Neural cell (in vitro differentiated cells): ENCODE measurements at regions not wholly inside any gene's neighbourhood (a gene's known extent, or its start where the extent isn't known, plus 50 kb on each side); places are given as distances from the start of the nearest gene placed in this dataset.
"Not testable (repeated sequence)": the region's sequence is repeated elsewhere in the genome, so short reads cannot be mapped to it uniquely, and the experiment has no call there.

Experiments used
- H2AFZ ChIP-seq: fragments of 200-600, 300-800 bp; sonication (generic), shearing (Covaris generic); 2 replicates; pipeline ENCODE4 v1.6.0; 2014; ENCODE audit warnings: low read depth, mild to moderate bottlenecking, antibody characterized with exemption, low read length, moderate library complexity
- H3F3A ChIP-seq: fragments of 200-600 bp; shearing (Covaris generic); 2 replicates; pipeline ENCODE4 v1.6.1; 2016; ENCODE audit warnings: mild to moderate bottlenecking, moderate library complexity, mixed read lengths, antibody characterized with exemption, low read length; ENCODE audit not compliant: insufficient read depth, poor library complexity, severe bottlenecking
- H3K27ac ChIP-seq: fragments of 200-600, 300-800 bp; sonication (generic), shearing (Covaris generic); 2 replicates; pipeline ENCODE4 v1.5.1; 2014; ENCODE audit warnings: mild to moderate bottlenecking, low read length, moderate library complexity
- H3K27me3 ChIP-seq: fragments of 300-800, 200-600 bp; sonication (generic), shearing (Covaris generic); 2 replicates; pipeline ENCODE4 v1.6.0; 2014; ENCODE audit warnings: mild to moderate bottlenecking, low read depth, low read length, moderate library complexity; ENCODE audit not compliant: insufficient read depth
- H3K36me3 ChIP-seq: fragments of 300-800, 200-600 bp; sonication (generic), shearing (Covaris generic); 2 replicates; pipeline ENCODE4 v1.5.1; 2014; ENCODE audit warnings: mild to moderate bottlenecking, antibody characterized with exemption, low read length, moderate library complexity; ENCODE audit not compliant: insufficient read depth
- H3K4me2 ChIP-seq: fragments of 300-800, 200-600 bp; sonication (generic), shearing (Covaris generic); 2 replicates; pipeline ENCODE4 v1.6.0; 2014; ENCODE audit warnings: mild to moderate bottlenecking, low read length
- H3K4me3 ChIP-seq: fragments of 300-800, 200-600 bp; sonication (generic), shearing (Covaris generic); 2 replicates; pipeline ENCODE4 v1.5.1; 2014; ENCODE audit warnings: mild to moderate bottlenecking, low read length, moderate library complexity
- H3K79me2 ChIP-seq: fragments of 200-600 bp; shearing (Covaris generic); replicated peaks from 2 replicates; pipeline ENCODE4 v1.6.0; 2014; ENCODE audit warnings: mild to moderate bottlenecking, low read length, moderate library complexity; ENCODE audit not compliant: insufficient read depth
- H3K9ac ChIP-seq: fragments of 300-800, 200-600 bp; sonication (generic), shearing (Covaris generic); 2 replicates; pipeline ENCODE4 v1.6.1; 2016; ENCODE audit warnings: mild to moderate bottlenecking, low read length, mixed read lengths
- H3K9me2 ChIP-seq: fragments of 200-600 bp; shearing (Covaris generic); 2 replicates; pipeline ENCODE4 v1.6.1; 2016; ENCODE audit warnings: mild to moderate bottlenecking, low read length, mixed read lengths; ENCODE audit not compliant: insufficient read depth
- H3K9me3 ChIP-seq: fragments of 200-600, 300-800 bp; sonication (generic), shearing (Covaris generic); 2 replicates; pipeline ENCODE4 v1.6.1; 2016; ENCODE audit warnings: mild to moderate bottlenecking, mixed run types, low read length, moderate library complexity, mixed read lengths
- H4K20me1 ChIP-seq: fragments of 200-600 bp; shearing (Covaris generic); 2 replicates; pipeline ENCODE4 v1.6.1; 2016; ENCODE audit warnings: mild to moderate bottlenecking, mixed run types; ENCODE audit not compliant: insufficient read depth
- EP300 ChIP-seq: fragments of 450-650 bp; conservative IDR thresholded peaks from 2 replicates; pipeline ENCODE4 v1.6.1; 2014; ENCODE audit warnings: antibody characterized with exemption, mild to moderate bottlenecking, moderate library complexity; ENCODE audit not compliant: poor library complexity, severe bottlenecking
- EZH2 ChIP-seq: fragments of 200-600, 300-800 bp; shearing (Covaris generic), sonication (generic); IDR thresholded peaks from 2 replicates; pipeline ENCODE4 v1.6.1; 2014; ENCODE audit warnings: antibody characterized with exemption, low read length, borderline replicate concordance, mild to moderate bottlenecking; ENCODE audit not compliant: insufficient read depth, poor library complexity, severe bottlenecking
- MXI1 ChIP-seq: fragments of 450-650 bp; conservative IDR thresholded peaks from 2 replicates; pipeline ENCODE4 v1.6.1; 2014; ENCODE audit warnings: antibody characterized with exemption, mild to moderate bottlenecking; ENCODE audit not compliant: poor library complexity, severe bottlenecking
- POLR2AphosphoS5 ChIP-seq: IDR thresholded peaks from 2 replicates; pipeline ENCODE4 v1.6.1; 2012
- RAD21 ChIP-seq: fragments of 450-650 bp; conservative IDR thresholded peaks from 2 replicates; pipeline ENCODE4 v1.6.1; 2014; ENCODE audit warnings: antibody characterized with exemption, mild to moderate bottlenecking, moderate library complexity
- REST ChIP-seq: IDR thresholded peaks from 2 replicates; pipeline ENCODE4 v1.6.1; 2012; ENCODE audit warnings: borderline replicate concordance
- SMC3 ChIP-seq: fragments of 450-650 bp; conservative IDR thresholded peaks from 2 replicates; pipeline ENCODE4 v1.6.1; 2014; ENCODE audit warnings: antibody characterized with exemption, mild to moderate bottlenecking, moderate library complexity; ENCODE audit not compliant: poor library complexity
- TAF1 ChIP-seq: IDR thresholded peaks from 2 replicates; pipeline ENCODE4 v1.6.1; 2012; ENCODE audit warnings: low read depth
- TF ChIP-seq, protein P1 (sequence below): fragments of 450-650 bp; IDR thresholded peaks from 2 replicates; pipeline ENCODE4 v1.5.1; 2014; ENCODE audit warnings: antibody characterized with exemption, mild to moderate bottlenecking, moderate library complexity; ENCODE audit not compliant: poor library complexity, severe bottlenecking

DNA sequence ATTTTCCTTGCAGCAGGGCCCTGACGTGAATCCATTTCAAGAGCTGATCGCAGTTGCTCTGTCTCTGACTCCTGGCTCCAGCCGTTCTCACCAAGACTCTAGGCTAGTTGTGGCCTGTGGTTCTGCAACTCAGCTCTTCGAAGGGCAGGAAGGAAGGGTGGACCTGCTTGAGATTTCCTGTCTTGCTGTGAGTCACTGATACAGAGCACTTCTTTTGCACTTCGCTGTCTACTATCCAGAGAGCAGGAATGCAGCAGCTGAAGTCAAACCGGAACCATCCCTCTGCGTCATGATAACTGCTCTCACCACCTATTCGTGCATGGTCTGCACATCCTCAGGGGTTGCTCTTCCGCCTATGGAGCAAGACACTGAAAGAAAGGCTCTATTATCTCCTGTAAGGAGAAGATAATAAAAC lies 59.7 kb downstream of the RAP2B start:
- Histone ChIP-seq H4K20me1 (no peaks in the 10 kb centered on the region), H3K9me2 (no peaks in the 10 kb centered on the region), H3K4me2 (no peak overlapping the region), H3F3A (no peaks in the 10 kb centered on the region), H3K9me3 (no peaks in the 10 kb centered on the region), H2AFZ (no peak overlapping the region), H3K4me3 (no peak overlapping the region), H3K27ac (no peak overlapping the region), H3K79me2 (no peaks in the 10 kb centered on the region), H3K36me3 (no peaks in the 10 kb centered on the region), H3K9ac (no peak overlapping the region), H3K27me3 (no peaks in the 10 kb centered on the region)
- TF ChIP-seq REST (no peak), RAD21 (no peak), EZH2 (no peak), MXI1 (no peak), SMC3 (no peak), EP300 (no peak), POLR2AphosphoS5 (no peak), TAF1 (no peak)
- TF ChIP-seq, protein P1, sequence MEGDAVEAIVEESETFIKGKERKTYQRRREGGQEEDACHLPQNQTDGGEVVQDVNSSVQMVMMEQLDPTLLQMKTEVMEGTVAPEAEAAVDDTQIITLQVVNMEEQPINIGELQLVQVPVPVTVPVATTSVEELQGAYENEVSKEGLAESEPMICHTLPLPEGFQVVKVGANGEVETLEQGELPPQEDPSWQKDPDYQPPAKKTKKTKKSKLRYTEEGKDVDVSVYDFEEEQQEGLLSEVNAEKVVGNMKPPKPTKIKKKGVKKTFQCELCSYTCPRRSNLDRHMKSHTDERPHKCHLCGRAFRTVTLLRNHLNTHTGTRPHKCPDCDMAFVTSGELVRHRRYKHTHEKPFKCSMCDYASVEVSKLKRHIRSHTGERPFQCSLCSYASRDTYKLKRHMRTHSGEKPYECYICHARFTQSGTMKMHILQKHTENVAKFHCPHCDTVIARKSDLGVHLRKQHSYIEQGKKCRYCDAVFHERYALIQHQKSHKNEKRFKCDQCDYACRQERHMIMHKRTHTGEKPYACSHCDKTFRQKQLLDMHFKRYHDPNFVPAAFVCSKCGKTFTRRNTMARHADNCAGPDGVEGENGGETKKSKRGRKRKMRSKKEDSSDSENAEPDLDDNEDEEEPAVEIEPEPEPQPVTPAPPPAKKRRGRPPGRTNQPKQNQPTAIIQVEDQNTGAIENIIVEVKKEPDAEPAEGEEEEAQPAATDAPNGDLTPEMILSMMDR: no peak

GRCh38 chr3:153226877-153227276 lies 64.9 kb downstream of the RAP2B start:
- not testable (repeated sequence) for H3K4me2 ChIP-seq, H3K9ac ChIP-seq, H3K79me2 ChIP-seq, H3K27ac ChIP-seq, H3K36me3 ChIP-seq, H2AFZ ChIP-seq, H3K4me3 ChIP-seq, H3K27me3 ChIP-seq, H3K9me2 ChIP-seq, H3F3A ChIP-seq, H3K9me3 ChIP-seq, H4K20me1 ChIP-seq

DNA sequence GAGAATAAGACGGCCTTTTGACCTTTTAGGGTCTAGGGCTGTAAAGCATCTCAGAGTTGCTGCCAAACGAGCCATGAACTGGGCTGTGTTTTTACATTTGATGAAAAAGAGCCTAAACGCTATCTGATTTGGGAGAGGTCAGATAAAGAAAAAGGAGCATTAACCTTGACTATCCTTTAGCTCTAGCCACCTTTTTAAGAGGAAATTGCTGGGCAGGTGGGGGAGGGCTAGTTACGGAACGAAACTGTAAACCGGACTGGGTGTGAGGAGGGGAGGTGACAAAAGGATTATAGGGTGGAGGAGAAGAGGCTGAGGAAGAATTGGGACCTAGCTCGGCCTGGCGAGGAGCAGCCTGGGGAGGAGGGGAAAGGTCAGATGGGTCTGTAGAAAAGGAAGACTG lies 68.4 kb downstream of the RAP2B start:
- H3F3A ChIP-seq, H3K4me2 ChIP-seq: not testable (repeated sequence)

GRCh38 chr3:153231245-153231644 lies 69.2 kb downstream of the RAP2B start:
- H3K27ac ChIP-seq, H3K27me3 ChIP-seq, H3K36me3 ChIP-seq, H3K9me3 ChIP-seq, H3K4me2 ChIP-seq, H3K4me3 ChIP-seq, H4K20me1 ChIP-seq, H3K9me2 ChIP-seq, H2AFZ ChIP-seq, H3F3A ChIP-seq, H3K79me2 ChIP-seq, H3K9ac ChIP-seq: not testable (repeated sequence)

More for the DNA sequence above, 68.4 kb downstream of the RAP2B start:
- not testable (repeated sequence) for H3K27me3 ChIP-seq, H3K79me2 ChIP-seq, H4K20me1 ChIP-seq, H3K9ac ChIP-seq, H3K9me3 ChIP-seq, H3K27ac ChIP-seq, H3K4me3 ChIP-seq, H2AFZ ChIP-seq, H3K36me3 ChIP-seq, H3K9me2 ChIP-seq

GRCh38 chr3:153232050-153232752 lies 70.2 kb downstream of the RAP2B start:
- not testable (repeated sequence) for H3K4me3 ChIP-seq, H3F3A ChIP-seq, H3K9me2 ChIP-seq, H4K20me1 ChIP-seq, H3K9me3 ChIP-seq, H2AFZ ChIP-seq, H3K27me3 ChIP-seq, H3K9ac ChIP-seq, H3K36me3 ChIP-seq, H3K79me2 ChIP-seq, H3K27ac ChIP-seq, H3K4me2 ChIP-seq
